ENCODE measurements at regions not wholly inside any gene's neighbourhood (a gene's known extent, or its start where the extent isn't known, plus 50 kb on each side); places are given as distances from the start of the nearest gene placed in this dataset.

DNA sequence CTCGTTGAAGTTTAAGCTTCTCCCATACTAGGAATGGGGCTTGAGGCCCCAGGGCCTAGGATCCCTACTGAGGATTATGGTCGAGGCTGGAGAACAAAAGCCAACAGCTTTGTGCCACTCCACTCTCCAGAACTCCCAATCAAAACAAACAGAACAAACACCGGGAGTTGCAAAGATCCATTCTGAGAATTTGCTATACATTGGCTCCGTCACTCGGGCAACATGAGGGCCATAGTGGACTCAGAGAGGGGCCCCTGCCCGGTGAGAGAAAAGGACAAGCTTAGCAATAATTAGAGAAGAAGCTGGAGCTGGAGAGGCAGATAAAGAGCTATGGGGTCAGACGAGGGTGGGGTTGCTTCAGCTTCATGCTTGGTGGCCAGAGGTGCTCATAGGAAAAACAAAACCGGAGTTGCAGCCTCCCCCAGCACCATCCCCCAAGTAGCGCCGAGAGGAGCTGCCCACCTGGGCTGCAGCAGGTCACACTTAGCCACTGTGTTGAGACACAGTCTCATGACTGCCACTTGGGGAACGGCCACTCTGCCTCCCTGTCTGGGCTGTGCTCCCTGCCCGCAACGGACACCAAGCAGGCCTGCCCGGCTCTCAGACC, 142.3 kb upstream of the HAAO start:
- H4K20me1 ChIP-seq (ENCODE audit: insufficient read depth), result no peaks in the 10 kb centered on the region
- H3K27me3 ChIP-seq (ENCODE audit: insufficient read depth, low read depth), result no peaks in the 10 kb centered on the region
- no peak overlapping the region for H3K4me3 ChIP-seq
- ChIA-PET POLR2A (ENCODE audit: unreplicated experiment) (no interaction called here), CTCF (no interaction called here)
- intact Hi-C loops (cut with micrococcal nuclease; ENCODE audit: unreplicated experiment), result no loop called here
- H3F3A ChIP-seq (ENCODE audit: insufficient read depth, low read depth), result no peaks in the 10 kb centered on the region
- no peak overlapping the region for H3K27ac ChIP-seq
- TF ChIP-seq EZH2 (IDR thresholded peaks at IDR 0.05; ENCODE audit: low read depth), result no peak
- TF ChIP-seq, protein P1, sequence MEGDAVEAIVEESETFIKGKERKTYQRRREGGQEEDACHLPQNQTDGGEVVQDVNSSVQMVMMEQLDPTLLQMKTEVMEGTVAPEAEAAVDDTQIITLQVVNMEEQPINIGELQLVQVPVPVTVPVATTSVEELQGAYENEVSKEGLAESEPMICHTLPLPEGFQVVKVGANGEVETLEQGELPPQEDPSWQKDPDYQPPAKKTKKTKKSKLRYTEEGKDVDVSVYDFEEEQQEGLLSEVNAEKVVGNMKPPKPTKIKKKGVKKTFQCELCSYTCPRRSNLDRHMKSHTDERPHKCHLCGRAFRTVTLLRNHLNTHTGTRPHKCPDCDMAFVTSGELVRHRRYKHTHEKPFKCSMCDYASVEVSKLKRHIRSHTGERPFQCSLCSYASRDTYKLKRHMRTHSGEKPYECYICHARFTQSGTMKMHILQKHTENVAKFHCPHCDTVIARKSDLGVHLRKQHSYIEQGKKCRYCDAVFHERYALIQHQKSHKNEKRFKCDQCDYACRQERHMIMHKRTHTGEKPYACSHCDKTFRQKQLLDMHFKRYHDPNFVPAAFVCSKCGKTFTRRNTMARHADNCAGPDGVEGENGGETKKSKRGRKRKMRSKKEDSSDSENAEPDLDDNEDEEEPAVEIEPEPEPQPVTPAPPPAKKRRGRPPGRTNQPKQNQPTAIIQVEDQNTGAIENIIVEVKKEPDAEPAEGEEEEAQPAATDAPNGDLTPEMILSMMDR (conservative IDR thresholded peaks at IDR 0.05), result no peak
- H2AFZ ChIP-seq, result no peak overlapping the region
- H3K9me3 ChIP-seq (ENCODE audit: insufficient read depth, low read depth), result no peaks in the 10 kb centered on the region
- DNase-seq, result no peak
- BruUV-seq (replicated peaks), result no TSS peak
- H3K79me2 ChIP-seq (ENCODE audit: low read depth), result no peaks in the 10 kb centered on the region
- no peak overlapping the region for H3K4me2 ChIP-seq
- H3K9me2 ChIP-seq (ENCODE audit: insufficient read depth), result no peaks in the 10 kb centered on the region
- H3K36me3 ChIP-seq (ENCODE audit: low read depth), result no peaks in the 10 kb centered on the region
- no peaks in the 10 kb centered on the region for H3K4me1 ChIP-seq (replicated peaks; ENCODE audit: insufficient read depth)

DNA sequence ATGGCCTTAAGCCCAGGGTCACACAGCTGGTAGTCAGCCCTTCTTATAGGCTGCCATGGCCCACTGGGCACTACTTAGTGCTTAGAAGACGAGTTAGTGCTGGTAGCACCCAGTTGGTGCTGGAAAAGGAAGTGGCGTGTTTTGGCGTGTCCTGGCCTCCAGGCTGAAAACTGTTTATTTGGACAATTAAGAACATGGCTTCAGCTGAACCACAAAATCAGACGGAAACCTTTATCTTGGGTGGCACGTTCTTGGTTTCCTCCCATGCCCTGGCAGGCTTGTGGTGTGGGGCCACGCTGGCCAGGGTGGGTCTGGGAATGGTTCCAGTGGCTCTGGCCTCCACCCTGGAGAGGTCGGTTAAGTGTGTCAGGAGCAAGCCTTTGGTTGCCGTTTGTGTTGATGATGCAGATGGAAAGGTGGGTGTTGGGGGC, 141.5 kb upstream of the HAAO start:
- Histone ChIP-seq H3K9me2 (ENCODE audit: insufficient read depth) (no peaks in the 10 kb centered on the region), H3K4me3 (no peak overlapping the region), H2AFZ (no peak overlapping the region), H3K27me3 (ENCODE audit: insufficient read depth, low read depth) (no peaks in the 10 kb centered on the region), H4K20me1 (ENCODE audit: insufficient read depth) (no peaks in the 10 kb centered on the region), H3K27ac (no peak overlapping the region), H3F3A (ENCODE audit: insufficient read depth, low read depth) (no peaks in the 10 kb centered on the region), H3K4me1 (replicated peaks; ENCODE audit: insufficient read depth) (no peaks in the 10 kb centered on the region), H3K4me2 (no peak overlapping the region), H3K9me3 (ENCODE audit: insufficient read depth, low read depth) (no peaks in the 10 kb centered on the region), H3K79me2 (ENCODE audit: low read depth) (no peaks in the 10 kb centered on the region), H3K36me3 (ENCODE audit: low read depth) (no peaks in the 10 kb centered on the region)
- TF ChIP-seq, protein P1 (conservative IDR thresholded peaks at IDR 0.05), result no peak
- TF ChIP-seq EZH2 (IDR thresholded peaks at IDR 0.05; ENCODE audit: low read depth), result no peak
- no peak for DNase-seq
- CTCF ChIA-PET, result no interaction called here
- intact Hi-C loops (cut with micrococcal nuclease; ENCODE audit: unreplicated experiment), result no loop called here
- no TSS peak for BruUV-seq (replicated peaks)
- POLR2A ChIA-PET (ENCODE audit: unreplicated experiment), result no interaction called here

GRCh38 chr2:42932271-42933151, 140.1 kb upstream of the HAAO start:
- H3K79me2 ChIP-seq (ENCODE audit: low read depth), result no peaks in the 10 kb centered on the region
- H3K27ac ChIP-seq, result no peak overlapping the region
- POLR2A ChIA-PET (ENCODE audit: unreplicated experiment), result no interaction called here
- TF ChIP-seq, protein P1 (conservative IDR thresholded peaks at IDR 0.05), result no peak
- TF ChIP-seq EZH2 (IDR thresholded peaks at IDR 0.05; ENCODE audit: low read depth), result no peak
- H2AFZ ChIP-seq, result no peak overlapping the region
- no peaks in the 10 kb centered on the region for H3K9me3 ChIP-seq (ENCODE audit: insufficient read depth, low read depth)
- no peak overlapping the region for H3K4me3 ChIP-seq
- no peak for DNase-seq
- no peaks in the 10 kb centered on the region for H3K4me1 ChIP-seq (replicated peaks; ENCODE audit: insufficient read depth)
- no peak overlapping the region for H3K4me2 ChIP-seq
- no peaks in the 10 kb centered on the region for H3F3A ChIP-seq (ENCODE audit: insufficient read depth, low read depth)
- no peaks in the 10 kb centered on the region for H3K36me3 ChIP-seq (ENCODE audit: low read depth)
- no peaks in the 10 kb centered on the region for H3K9me2 ChIP-seq (ENCODE audit: insufficient read depth)
- H4K20me1 ChIP-seq (ENCODE audit: insufficient read depth), result no peaks in the 10 kb centered on the region
- CTCF ChIA-PET, result interaction anchor here (0.7 kb wide), 1 partner anchor 29 kb away, joined by 3 read pairs; no protein-coding TSS in a partner anchor
- H3K27me3 ChIP-seq (ENCODE audit: insufficient read depth, low read depth), result no peaks in the 10 kb centered on the region
- intact Hi-C loops (cut with micrococcal nuclease; ENCODE audit: unreplicated experiment), result no loop called here
- BruUV-seq (replicated peaks), result no TSS peak

Data from PC-9 (cell line).